ENCODE measurements at regions not wholly inside any gene's neighbourhood (a gene's known extent, or its start where the extent isn't known, plus 50 kb on each side); places are given as distances from the start of the nearest gene placed in this dataset.
A peak's percentile ranks its signal among the peaks of the same experiment; 100 is the strongest.
"Not testable (repeated sequence)": the region's sequence is repeated elsewhere in the genome, so short reads cannot be mapped to it uniquely, and the experiment has no call there.

DNA sequence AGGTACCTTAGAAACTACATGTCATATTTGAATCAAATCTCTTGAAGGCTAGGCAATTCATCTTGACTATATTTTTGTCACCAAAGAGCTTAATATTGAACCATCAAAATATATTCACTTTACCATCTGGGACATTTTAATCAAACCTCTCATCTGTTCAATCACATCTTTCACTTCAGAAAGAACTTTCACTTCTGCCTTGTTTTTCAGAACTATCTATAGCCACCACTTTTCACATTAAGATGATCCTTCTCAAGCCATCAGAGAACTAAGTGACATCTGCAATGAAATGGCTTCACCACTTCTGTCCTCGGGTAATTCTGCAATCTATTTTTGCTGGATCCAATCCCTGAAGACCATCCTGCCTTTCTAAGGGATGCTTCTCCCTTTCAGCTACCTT, 57.8 kb downstream of the OR2B2 start:
- DNase-seq (ENCODE audit: low read depth) = no peak

DNA sequence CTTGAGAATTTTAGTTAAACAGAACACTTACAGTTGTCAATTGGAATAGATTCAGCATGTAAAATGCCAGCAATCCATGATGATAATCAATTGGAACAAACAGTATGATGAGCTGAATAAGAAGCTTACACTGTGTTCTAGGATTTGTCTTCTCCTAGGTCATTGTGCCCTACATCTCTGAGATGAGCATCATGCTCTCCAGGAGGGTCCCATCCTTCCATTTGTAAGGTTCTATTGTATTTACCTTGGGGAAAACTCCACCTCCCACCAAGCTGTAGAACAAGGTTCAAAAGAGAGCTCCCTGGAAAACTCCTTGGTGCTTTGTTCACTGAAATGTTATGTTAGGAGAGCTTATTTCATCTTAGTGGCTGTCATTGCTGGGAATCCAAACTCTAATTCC, 60.8 kb downstream of the OR2B2 start:
- DNase-seq (ENCODE audit: low read depth) = no peak

DNA sequence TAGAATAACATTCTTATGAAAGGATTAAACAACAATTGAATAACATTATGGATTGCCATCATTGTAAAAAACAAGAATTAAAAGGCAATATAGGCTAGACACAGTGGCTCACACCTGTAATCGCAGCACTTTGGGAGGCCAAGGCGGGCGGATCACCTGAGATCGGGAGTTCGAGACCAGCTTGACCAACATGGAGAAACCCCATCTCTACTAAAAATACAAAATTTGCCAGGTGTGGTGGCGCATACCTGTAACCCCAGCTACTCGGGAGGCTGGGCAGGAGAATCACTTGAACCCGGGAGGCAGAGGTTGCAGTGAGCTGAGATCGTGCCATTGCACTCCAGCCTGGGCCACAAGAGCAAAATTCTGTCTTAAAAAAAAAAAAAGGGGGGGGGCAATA, 63.2 kb downstream of the OR2B2 start:
- not testable (repeated sequence) for DNase-seq (ENCODE audit: low read depth)

DNA sequence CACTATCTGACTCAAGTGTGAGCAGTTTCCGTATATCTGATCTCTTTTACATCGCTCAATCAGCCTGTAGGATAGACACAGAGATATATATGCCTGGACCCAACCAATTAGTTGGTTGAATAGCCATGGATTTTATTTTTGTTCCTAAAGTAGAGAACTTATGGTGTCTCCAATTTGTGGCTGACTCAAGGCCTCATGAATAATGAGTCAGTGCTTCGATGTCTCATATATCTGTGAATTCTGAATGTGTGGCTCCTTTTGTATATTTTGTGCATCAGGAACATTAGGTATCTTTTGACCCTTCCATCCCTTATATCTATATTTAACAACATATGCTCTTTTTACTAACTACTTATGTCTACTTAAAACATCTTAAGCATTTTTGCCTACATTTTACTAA, 64.5 kb downstream of the OR2B2 start:
- DNase-seq (ENCODE audit: low read depth) = no peak

DNA sequence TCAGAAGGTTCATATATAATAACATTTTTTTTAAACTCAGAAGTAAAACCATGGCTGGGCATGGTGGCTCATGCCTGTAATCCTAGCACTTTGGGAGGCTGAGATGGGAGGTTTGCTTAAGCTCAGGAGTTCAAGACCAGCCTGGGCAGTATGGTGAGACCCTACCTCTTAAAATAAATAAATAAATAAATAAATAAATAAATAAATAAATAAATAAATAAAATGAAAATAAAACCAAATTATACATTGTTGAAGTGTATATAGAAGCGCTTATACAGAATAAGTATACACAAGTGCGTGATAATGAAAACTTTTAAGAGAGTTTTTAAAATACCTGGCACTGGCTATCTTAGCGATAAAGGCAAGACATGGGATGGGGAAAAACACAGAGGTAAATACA, 71.6 kb downstream of the OR2B2 start:
- DNase-seq (ENCODE audit: low read depth) = no peak

DNA sequence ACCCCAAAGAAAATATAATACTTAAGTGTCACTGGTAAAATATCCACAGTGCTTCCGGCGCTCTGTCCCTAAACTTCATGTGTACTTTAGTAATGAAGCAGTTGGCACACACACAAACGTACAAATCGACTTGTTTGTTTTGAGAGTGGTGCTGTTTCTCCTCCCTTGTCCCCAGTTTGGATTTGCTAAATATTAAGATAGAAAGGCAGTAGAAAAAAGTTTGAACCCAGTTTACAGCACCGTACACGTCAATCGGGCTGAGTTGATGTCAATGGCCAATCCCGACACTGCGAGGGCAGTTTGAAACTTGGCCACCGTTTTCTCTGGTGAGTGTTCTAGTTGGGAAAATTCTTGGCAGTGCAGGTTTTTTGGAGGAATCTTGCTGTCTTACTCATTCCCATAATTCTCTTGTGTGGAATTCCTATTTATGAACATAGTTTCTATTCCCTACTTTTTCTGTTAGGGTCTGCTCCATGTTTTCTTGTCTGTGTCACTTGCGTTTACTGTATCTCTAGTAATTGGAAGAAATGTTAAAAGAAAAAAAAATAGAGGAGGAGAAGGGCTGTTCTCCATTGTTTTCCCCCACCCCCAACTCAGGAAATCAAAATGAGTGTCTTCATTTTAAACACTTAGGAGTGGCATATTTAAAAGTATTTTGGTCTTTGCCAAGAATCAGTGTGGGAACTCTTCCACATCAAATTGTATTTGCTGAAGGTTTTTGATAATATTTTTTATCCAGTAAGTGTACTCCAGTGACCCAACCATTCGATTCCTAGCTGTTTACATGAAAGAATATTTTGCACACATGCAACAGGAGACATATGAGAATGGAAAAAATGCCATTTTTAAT, 72.3 kb downstream of the OR2B2 start:
- peak; percentile 92 for DNase-seq (ENCODE audit: low read depth)

DNA sequence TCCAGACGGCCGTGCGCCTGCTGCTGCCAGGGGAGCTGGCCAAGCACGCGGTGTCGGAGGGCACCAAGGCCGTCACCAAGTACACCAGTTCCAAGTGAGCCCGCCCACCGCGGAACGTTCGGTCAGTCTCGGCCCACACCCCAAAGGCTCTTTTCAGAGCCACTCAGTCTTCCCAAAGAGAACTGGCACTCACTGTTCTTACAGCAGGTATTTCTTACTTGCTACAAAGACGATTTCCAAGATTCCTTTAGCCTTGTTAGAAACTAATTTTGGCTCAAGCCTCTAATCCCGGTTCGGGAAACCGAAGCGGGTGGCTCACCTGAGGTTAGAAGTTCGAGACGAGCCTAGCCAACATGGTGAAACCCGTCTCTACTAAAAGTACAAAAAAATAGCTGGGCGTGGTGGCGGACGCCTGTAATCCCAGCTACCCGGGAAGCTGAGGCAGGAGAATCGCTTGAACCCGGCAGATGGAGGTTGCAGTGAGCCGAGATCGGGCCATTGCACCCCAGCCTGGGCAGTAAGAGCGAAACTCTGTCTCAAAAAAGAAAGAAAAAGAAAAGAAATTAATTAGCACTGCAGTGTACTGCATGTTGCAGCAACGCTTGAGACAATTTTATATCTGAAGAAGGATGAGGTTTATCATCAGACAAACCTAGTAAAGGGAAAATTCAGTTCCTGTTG, 73.1 kb downstream of the OR2B2 start:
- peak; percentile 63 for DNase-seq (ENCODE audit: low read depth)

DNA sequence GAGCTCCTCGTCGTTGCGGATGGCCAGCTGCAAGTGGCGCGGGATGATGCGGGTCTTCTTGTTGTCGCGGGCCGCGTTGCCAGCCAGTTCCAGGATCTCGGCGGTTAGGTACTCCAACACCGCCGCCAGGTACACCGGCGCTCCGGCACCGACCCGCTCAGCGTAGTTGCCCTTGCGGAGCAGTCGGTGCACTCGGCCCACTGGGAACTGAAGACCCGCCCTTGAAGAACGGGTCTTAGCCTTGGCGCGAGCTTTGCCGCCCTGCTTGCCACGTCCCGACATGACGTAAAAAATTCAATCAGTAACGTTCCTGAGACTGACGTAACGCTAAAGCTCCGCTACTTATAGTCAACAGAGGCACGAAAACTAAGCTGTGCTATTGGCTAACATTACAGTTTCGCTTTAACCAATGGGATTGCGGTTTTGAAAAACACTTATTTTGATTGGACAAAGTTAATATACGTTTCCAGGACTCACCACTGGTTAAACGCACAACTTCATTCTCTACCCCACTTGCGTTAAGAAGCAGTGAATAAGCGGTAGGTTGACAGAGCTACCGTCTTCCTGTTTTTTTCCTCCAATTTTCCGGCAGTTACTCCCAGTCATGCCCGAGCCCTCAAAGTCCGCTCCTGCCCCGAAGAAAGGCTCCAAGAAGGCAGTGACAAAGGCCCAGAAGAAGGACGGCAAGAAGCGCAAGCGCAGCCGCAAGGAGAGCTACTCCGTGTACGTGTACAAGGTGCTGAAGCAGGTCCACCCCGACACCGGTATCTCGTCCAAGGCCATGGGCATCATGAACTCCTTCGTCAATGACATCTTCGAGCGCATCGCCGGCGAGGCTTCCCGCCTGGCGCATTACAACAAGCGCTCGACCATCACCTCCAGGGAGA, 73.9 kb downstream of the OR2B2 start:
- DNase-seq (ENCODE audit: low read depth) = peak; percentile 98

DNA sequence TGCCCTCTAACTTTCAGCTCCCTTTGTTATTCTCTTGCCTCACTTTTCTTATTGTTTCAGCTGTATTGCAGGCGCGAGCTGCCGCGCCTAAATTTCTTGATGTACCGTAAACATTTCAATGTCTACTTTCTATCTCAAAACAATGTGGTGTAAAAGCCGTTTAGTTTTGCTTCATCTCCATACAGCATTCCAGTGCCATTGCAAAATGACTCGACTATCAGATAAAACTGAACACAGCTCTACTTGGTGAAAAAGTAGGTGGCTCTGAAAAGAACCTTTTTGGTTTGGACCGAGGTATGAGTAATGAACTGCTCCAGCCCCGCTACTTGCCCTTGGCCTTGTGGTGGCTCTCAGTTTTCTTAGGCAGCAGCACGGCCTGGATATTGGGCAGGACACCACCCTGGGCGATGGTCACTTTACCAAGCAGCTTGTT, 74.6 kb downstream of the OR2B2 start:
- no peak for DNase-seq (ENCODE audit: low read depth)

DNA sequence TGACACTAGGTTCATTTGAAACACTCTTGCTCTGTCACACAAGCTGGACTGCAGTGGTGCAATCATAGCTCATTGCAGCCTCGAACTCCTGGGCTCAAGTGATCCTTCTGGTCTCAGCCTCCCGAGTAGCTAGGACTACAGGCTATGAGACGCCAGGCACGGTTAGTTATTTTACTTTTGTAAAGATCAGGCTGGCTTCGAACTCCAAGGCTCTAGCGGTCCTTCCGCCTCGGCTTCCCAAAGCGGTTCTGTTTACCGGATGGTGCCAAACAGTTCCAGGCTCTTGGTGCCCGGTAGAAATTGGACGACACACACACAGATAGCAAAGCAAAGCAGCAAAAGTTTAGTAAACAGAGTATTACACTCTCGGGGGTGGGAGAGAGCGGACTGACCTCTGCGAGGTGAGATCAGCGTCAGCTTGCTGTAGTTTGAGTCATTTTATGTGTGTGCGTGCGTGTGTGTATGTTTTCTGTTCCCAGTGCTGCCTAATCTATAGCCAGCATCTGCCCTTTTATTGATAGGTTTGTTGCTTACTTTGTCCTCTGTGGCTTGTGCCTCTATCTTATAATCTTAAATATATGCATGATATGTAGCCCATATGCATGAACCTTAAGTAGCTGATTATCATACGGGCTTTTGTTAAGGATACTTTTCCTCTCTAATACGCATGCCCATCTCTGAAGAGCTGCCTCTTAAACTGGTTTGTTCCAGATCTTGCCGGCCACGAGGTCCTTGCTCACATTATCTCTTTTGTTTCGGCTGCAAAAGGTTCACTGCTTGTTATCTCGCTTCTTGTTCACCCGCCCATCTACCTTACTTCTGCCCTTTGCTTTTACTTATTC, 75.2 kb downstream of the OR2B2 start:
- peak; percentile 85 for DNase-seq (ENCODE audit: low read depth)

DNA sequence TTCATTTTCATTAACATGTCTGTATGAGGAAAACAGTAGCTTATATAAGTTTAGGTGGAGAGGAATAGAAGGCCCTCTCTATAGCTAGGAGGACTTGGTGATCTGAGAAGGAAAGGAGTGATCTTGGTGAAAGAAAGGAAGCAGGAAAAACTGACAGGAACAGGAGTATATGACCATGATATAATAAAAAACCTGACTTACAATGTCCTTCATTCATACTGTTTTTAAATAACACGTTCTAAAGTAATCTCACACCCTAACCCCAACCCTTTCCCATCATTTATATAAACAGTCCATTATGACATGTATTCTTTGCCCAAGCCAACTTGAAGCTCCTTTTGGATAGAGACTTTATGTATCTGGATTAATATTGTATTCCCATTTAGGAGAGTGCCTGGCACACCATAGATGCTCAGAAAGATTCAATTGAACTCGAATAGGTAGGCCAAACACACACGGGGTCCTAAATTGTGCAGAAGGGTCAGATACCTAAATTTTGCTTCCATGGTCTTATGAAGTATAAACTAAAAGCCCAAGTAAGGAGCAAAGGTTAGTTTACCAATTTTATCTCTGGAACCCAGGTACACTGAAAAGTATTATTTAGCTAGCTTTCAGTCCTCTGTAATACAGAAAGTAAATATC, 75.9 kb downstream of the OR2B2 start:
- DNase-seq (ENCODE audit: low read depth) = no peak

DNA sequence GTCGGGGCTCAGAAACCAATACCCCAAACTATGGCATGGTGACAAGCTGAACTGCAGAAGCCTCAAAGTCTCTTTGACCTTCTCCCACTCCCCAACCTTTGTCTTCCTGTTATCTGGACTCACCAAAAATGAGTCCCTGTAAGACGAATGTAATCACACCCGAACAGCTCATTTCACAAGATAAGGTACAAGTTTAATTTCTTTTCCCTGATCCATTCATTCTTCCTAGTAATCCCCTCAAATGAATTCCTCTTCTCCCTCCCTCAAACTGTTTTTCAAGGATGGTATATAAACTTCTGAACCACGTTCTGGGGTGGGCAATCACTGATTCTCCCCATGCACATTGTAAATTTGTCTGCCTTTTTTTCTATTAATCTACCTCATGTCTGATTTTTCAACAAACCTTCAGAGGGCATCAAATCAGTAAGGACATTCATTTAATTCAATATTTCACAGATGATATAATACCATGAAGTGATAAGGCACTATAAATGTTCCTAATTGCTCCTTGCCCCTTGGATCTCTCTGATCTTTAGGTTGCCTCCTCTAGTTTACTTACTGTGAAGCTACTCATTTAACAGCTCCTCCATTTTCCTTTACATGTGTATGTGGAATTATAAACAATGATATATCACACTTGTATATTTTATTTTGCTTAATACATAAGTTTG, 77.2 kb downstream of the OR2B2 start:
- no peak for DNase-seq (ENCODE audit: low read depth)

DNA sequence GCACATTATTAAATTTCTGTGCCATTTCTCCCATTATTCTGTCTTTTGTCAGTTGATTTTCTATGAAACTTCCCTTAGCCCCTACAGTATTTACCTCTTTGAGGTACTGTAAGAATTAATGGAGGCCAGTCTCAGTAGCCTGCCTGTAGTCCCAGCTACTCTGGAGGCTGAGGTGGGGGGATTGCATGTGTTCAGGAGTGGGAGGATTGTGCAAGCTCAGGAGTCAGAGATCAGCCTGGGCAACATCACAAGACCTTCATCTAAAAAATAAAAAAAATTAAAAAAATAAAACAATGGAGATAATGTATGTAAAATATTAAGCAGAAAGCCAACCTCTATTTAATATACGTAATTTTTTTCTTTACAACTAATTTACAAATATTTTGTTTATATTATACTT, 77.8 kb downstream of the OR2B2 start:
- DNase-seq (ENCODE audit: low read depth) = no peak

DNA sequence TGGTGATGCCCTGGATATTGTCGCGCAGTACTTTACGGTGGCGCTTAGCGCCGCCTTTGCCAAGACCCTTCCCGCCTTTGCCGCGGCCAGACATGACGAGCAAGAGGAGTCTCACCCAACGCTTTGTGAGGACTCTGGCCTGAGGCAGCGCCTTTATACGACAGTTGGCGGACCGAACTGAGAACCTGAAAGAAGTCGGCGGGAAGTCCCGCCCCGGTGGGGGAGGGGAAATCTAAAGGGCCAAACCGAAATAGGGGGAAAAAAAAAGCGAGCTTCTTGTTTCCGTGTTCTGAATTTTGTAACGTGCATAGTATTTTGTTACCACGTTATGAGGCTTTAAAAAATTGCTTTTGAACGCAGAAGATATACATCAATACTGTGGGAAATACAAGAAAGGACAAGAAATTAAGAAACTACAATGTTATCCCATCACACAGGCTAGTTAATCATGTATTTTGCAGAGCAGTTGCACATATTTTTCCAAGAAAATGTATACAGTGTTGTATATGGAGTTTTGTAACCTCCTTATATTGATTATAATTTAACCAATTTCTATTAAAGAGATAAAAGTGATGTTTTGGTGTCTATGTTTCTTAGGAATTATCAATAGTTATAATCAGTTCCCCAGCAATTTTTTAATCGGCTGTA, 80.6 kb downstream of the OR2B2 start:
- DNase-seq (ENCODE audit: low read depth) = peak; percentile 54

DNA sequence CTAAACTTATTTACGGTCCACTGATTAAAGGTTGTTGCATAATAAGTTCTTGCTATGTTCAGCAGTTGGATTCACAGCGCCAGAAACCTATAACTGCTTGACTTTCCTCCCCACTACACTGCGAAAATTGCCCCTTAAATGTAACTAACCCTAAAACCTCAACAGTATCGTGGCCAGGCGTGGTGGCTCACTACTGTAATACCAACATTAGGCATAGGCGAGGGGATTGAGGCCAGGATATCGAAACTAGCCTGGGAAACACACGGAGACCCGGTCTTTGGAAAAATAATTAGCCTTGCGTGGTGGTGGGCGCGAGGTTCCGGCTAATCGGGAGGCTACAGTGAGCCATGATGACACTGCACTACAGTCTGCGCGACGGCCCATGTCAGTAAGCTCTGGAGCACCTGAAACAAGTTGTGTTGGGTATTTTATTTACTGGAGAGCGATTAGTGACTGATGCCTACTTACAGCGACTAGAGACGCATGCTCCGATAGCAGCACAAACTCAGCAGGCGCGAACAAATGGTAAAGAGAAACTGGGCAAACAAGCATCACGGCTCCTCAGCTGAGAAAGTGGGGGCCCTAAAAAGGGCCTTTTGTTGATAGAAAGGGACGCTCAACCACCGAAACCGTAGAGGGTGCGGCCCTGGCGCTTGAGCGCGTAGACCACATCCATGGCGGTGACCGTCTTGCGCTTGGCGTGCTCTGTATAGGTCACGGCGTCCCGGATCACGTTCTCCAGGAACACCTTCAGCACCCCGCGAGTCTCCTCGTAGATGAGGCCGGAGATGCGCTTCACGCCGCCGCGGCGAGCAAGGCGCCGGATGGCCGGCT, 81.4 kb downstream of the OR2B2 start:
- DNase-seq (ENCODE audit: low read depth) = not testable (repeated sequence)

DNA sequence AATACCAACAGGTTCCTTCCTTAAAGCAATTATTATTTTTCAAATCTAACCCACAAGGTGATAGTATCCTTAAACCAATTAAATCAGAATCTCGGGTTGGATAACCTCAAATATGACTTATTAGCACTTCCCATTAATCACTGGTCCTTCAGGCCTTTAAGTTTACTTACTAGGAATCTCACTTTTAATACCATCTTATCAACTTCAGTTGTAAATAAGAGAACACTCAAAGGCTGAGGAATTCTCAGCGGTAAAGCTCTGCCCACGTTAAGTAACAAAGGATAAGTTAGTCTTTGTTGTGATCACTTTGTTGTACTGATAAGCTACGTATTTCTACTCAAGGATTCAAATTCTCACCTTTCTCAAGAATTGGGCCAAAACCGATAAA, 82.0 kb downstream of the OR2B2 start:
- no peak for DNase-seq (ENCODE audit: low read depth)

DNA sequence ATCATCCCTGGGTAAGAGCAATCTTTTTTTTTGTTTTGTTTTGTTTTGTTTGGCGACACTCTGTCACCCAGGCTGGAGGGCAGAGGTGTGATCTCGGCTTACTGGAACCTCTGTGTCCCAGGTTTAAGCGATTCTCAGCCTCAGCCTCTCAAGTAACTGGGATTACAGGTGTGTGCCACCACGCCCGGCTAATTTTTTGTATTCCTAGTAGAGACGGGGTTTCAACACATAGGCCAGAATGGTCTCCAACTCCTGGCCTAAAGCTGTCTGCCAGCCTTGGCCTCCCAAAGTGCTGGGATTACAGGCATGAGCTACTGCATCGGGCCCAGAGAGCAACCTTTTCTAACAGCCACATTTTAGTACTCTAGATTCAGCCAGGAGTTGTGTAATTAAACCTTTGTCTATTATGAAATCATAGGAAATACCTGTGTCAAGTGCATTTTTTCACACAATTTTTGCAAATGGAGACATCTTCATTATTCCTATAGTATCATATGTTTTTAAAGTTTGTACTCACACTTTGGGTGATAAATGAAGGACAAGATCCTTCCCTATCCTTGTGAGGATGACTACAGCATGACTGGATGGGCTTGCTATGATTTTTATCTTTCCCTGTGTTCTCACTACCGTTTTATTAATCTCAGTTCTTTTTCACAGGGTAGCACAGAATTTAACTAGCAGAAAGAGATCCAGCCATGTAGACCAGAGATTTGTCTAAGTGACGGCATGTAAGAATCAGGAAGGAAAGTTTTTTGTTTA, 82.6 kb downstream of the OR2B2 start:
- DNase-seq (ENCODE audit: low read depth) = no peak

DNA sequence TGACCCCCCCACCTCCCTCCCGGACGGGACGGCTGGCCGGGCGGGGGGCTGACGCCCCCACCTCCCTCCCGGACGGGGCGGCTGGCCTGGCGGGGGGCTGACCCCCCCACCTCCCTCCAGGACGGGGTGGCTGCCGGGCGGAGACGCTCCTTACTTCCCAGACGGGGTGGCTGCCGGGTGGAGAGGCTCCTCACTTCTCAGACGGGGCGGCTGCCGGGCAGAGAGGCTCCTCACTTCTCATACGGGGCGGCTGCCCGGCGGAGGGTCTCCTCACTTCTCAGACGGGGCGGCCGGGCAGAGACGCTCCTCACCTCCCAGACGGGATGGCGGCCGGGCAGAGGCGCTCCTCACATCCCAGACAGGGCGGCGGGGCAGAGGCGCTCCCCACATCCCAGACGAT, 84.7 kb downstream of the OR2B2 start:
- DNase-seq (ENCODE audit: low read depth) = not testable (repeated sequence)

Measured in Daoy (cell line).